ENCODE measurements at regions not wholly inside any gene's neighbourhood (a gene's known extent, or its start where the extent isn't known, plus 50 kb on each side); places are given as distances from the start of the nearest gene placed in this dataset.
"Not testable (repeated sequence)": the region's sequence is repeated elsewhere in the genome, so short reads cannot be mapped to it uniquely, and the experiment has no call there.

DNA sequence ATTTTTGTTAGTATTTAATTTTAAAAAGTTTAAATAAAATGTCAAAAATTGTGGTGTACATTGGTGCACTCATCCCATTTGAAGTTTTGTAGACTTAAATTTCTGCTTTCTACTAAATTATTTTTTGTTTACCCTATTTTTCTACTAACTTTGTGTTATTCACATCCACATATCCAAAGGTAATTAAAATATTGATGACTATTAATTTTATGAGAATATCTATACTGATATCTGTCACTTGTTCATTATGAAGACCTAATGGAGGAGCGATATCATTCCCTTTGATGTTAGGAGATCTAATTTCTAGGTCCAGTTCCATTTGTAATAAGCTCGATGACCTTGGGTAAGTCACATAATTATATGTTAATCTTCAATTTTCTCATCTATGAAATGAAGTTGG, 325.7 kb upstream of the STXBP6 start:
- Histone ChIP-seq H3K36me3 (no peaks in the 10 kb centered on the region), H3K9me3 (peaks cover 0 to 6% (median 0%) of the 10 kb centered on the region in 11 donors), H3K27me3 (no peaks in the 10 kb centered on the region), H3K4me1 (no peaks in the 10 kb centered on the region), H3K27ac (no peak overlapping the region), H3K4me3 (no peak overlapping the region)
- intact Hi-C loops (cut with DNase I) = no loop called here
- TF ChIP-seq CTCF (IDR thresholded peaks at IDR 0.05) = no peak
- 75 to 76% methylated on average over 2 of the region's 2 CpGs for WGBS, 2 donors
- no peak for DNase-seq
- no peak for ATAC-seq

DNA sequence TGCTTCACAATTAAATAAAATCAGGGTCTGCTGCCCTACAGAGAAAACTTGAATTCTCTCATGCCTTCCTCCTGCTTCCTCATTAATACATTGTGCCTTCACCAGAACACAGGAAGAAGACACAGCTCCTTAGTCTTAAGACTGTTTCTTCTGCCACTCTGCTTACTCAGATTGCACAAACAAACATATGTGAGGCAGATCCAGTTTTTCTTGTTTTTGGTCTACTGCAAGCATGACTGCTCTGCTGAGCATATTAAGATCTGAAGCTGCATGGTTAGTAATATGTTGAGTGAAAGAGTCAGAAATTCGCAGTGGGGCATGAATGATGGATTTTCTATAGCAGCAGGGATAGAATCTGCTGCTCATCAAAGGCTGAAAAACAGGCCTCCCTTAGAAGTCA, 321.1 kb upstream of the STXBP6 start:
- Histone ChIP-seq H3K9me3 (peaks cover 0 to 16% (median 0%) of the 10 kb centered on the region in 11 donors), H3K27me3 (no peaks in the 10 kb centered on the region), H3K4me3 (no peak overlapping the region), H3K4me1 (no peaks in the 10 kb centered on the region), H3K36me3 (no peaks in the 10 kb centered on the region), H3K27ac (no peak overlapping the region)
- TF ChIP-seq CTCF (IDR thresholded peaks at IDR 0.05) = no peak
- intact Hi-C loops (cut with DNase I) = no loop called here
- ATAC-seq (no peak), DNase-seq (no peak)
- 77 to 88% methylated on average over 1 of the region's 1 CpG for WGBS, 2 donors

- H3K36me3 ChIP-seq; H3K27me3 ChIP-seq; DNase-seq; intact Hi-C loops (cut with DNase I); H3K4me1 ChIP-seq; H3K4me3 ChIP-seq; ATAC-seq; H3K27ac ChIP-seq: not testable (repeated sequence)
- WGBS, 2 donors = 88 to 90% methylated on average over 10 of the region's 10 CpGs
- peaks cover 0 to 16% (median 0%) of the 10 kb centered on the region in 11 donors for H3K9me3 ChIP-seq
These were observed 320.1 kb upstream of the STXBP6 start for GRCh38 chr14:25370057-25370456.

DNA sequence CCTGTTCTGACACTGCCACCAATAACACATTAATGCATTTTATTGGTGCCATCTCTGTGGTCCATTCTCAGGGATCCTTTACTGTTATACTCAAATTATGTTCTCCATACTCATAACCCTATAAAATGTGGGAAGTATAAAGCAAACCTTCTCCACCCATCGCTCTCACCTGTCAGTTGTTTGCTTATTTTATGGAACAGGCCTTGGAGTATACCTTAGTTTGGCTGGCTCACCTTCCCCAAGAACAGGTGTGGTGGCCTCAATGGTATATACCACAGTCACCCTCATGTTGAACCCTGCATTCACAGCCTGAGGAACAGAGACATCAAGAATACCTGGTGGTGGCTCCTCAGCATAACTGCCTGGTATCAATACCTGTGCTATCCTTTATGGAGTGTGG, 308.4 kb upstream of the STXBP6 start:
- DNase-seq (no peak), ATAC-seq (no peak)
- WGBS, 2 donors = 76 to 82% methylated on average over 1 of the region's 1 CpG
- H3K36me3 ChIP-seq = no peaks in the 10 kb centered on the region
- H3K9me3 ChIP-seq = no peaks in the 10 kb centered on the region
- H3K27ac ChIP-seq = no peak overlapping the region
- no peaks in the 10 kb centered on the region for H3K27me3 ChIP-seq
- H3K4me1 ChIP-seq = no peaks in the 10 kb centered on the region
- no peak overlapping the region for H3K4me3 ChIP-seq
- no peak for TF ChIP-seq CTCF (IDR thresholded peaks at IDR 0.05)
- intact Hi-C loops (cut with DNase I) = no loop called here

- no peak for ATAC-seq
- DNase-seq = no peak
- H3K4me1 ChIP-seq = peaks cover 0 to 13% (median 0%) of the 10 kb centered on the region in 9 donors
- intact Hi-C loops (cut with DNase I) = no loop called here
- WGBS, 2 donors = 68 to 71% methylated on average over 4 of the region's 4 CpGs
- no peaks in the 10 kb centered on the region for H3K27me3 ChIP-seq
- no peaks in the 10 kb centered on the region for H3K36me3 ChIP-seq
- H3K9me3 ChIP-seq = no peaks in the 10 kb centered on the region
- H3K4me3 ChIP-seq = no peak overlapping the region
- no peak overlapping the region for H3K27ac ChIP-seq
- no peak for TF ChIP-seq CTCF (IDR thresholded peaks at IDR 0.05)
These were observed 301.3 kb upstream of the STXBP6 start for GRCh38 chr14:25351269-25351668.

Data from heart right ventricle (tissue), 16 donors.